NCI-H1930 (cell line): ENCODE measurements at regions not wholly inside any gene's neighbourhood (a gene's known extent, or its start where the extent isn't known, plus 50 kb on each side); places are given as distances from the start of the nearest gene placed in this dataset.

Experiments used
- DNase-seq, 2 experiments: peaks; one replicate each; lab custom pipeline; 2025; lab: John Stamatoyannopoulos, UW

GRCh38 chr14:38901791-38902190, 201.2 kb downstream of the SEC23A start:
- DNase-seq: no peak

GRCh38 chr14:38900887-38901286, 202.1 kb downstream of the SEC23A start:
- no peak for DNase-seq

- DNase-seq: no peak
These were observed 215.3 kb downstream of the SEC23A start for GRCh38 chr14:38887696-38888095.

- DNase-seq: no peak
These were observed 218.9 kb downstream of the SEC23A start for GRCh38 chr14:38884109-38884508.

- no peak for DNase-seq
These were observed 219.9 kb downstream of the SEC23A start for GRCh38 chr14:38883127-38883526.

- DNase-seq: no peak
These were observed 220.5 kb downstream of the SEC23A start for GRCh38 chr14:38882533-38882932.

- DNase-seq: no peak
These were observed 222.2 kb downstream of the SEC23A start for GRCh38 chr14:38880643-38881524.

GRCh38 chr14:38877744-38878388, 225.2 kb downstream of the SEC23A start:
- DNase-seq: no peak

GRCh38 chr14:38874721-38875120, 228.3 kb downstream of the SEC23A start:
- no peak for DNase-seq

- no peak for DNase-seq
These were observed 229.0 kb downstream of the SEC23A start for GRCh38 chr14:38873941-38874612.

GRCh38 chr14:38870296-38870836, 232.7 kb downstream of the SEC23A start:
- no peak for DNase-seq

- DNase-seq: no peak
These were observed 234.4 kb downstream of the SEC23A start for GRCh38 chr14:38868399-38869290.

GRCh38 chr14:38867561-38868150, 235.4 kb downstream of the SEC23A start:
- DNase-seq: peak; percentile 55 to 66

- peak; percentile 9 to 43 for DNase-seq
These were observed 236.6 kb downstream of the SEC23A start for GRCh38 chr14:38866461-38866860.

GRCh38 chr14:38862366-38862765, 240.7 kb downstream of the SEC23A start:
- DNase-seq: no peak

- no peak for DNase-seq
These were observed 242.5 kb downstream of the SEC23A start for GRCh38 chr14:38860530-38860929.

- DNase-seq: no peak
These were observed 246.2 kb downstream of the SEC23A start for GRCh38 chr14:38856798-38857197.

- no peak for DNase-seq
These were observed 247.5 kb downstream of the SEC23A start for GRCh38 chr14:38855513-38855912.

GRCh38 chr14:38851111-38851510, 251.9 kb downstream of the SEC23A start:
- no peak for DNase-seq

- DNase-seq: no peak
These were observed 252.4 kb downstream of the SEC23A start for GRCh38 chr14:38850664-38851063.
